ENCODE measurements at regions not wholly inside any gene's neighbourhood (a gene's known extent, or its start where the extent isn't known, plus 50 kb on each side); places are given as distances from the start of the nearest gene placed in this dataset.

DNA sequence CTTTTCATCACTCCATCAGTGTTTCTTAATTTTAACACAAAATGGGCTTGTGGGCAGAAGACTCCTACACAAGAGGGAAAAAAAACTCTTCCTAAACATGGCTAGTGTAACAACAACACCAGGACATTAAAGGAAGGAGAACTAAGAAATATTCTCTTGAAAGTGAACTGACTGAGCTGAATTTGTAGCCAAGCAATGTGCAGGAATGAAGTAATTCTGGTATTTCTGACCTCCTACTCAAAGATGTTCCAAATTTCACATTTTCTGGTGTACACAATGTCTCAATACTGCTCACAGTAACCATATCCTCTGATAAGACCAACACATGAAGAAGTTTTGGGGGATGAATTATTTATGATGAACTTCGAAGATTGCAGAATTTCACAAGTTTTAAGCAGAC, 357.3 kb downstream of the DUSP6 start:
- no peaks in the 10 kb centered on the region for H3K36me3 Mint-ChIP-seq
- no peak for DNase-seq (ENCODE audit: extremely low spot score, unreplicated experiment)
- H3K27me3 Mint-ChIP-seq: no peaks in the 10 kb centered on the region
- no peaks in the 10 kb centered on the region for H3K9me3 Mint-ChIP-seq
- TF ChIP-seq CTCF (conservative IDR thresholded peaks at IDR 0.05): no peak
- H3K27ac Mint-ChIP-seq: no peak overlapping the region
- no peak overlapping the region for H3K4me3 Mint-ChIP-seq
- peaks cover 10% of the 10 kb centered on the region for H3K4me1 Mint-ChIP-seq (ENCODE audit: unreplicated experiment)

DNA sequence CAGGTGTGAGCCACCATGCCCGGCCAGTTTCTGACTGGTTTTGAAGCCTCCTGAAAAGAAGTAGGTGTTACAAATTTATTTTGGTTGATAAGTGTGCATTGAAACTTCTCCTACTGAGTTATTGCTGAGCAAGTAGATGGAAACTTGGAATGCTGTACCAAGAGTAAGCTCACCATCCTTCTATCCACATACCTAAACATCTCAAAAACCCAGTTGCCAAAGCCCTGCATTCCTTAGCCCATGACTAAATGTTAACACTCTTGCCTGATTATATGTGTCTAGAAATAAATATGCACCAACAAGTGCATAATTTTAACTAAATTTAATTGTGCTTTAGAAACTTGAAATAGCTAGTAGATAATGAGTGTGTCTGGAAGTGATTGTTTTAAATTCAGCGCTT, 357.8 kb downstream of the DUSP6 start:
- Mint-ChIP-seq H3K9me3 (no peaks in the 10 kb centered on the region), H3K4me1 (ENCODE audit: unreplicated experiment) (peaks cover 7% of the 10 kb centered on the region), H3K36me3 (no peaks in the 10 kb centered on the region), H3K27me3 (no peaks in the 10 kb centered on the region), H3K4me3 (no peak overlapping the region), H3K27ac (no peak overlapping the region)
- no peak for TF ChIP-seq CTCF (conservative IDR thresholded peaks at IDR 0.05)
- DNase-seq (ENCODE audit: extremely low spot score, unreplicated experiment): no peak

DNA sequence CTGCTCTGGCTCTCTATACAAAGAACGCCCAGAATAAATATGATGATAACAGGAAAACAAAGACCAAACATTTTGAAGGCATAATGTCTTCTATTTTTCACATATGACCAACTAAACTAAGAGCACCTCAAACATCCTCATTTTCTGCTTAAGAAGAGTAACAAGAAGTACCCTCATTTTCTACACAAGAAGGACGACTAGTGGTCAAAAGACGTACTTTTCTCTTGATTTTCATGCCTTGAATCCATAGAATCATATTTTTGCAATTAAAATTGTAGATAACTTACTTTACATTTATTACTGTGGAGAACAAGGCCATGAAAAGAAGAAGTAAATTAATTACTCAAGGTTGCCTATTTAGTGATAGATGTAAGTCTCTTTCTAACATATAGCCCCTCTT, 358.6 kb downstream of the DUSP6 start:
- no peak for DNase-seq (ENCODE audit: extremely low spot score, unreplicated experiment)
- no peak overlapping the region for H3K27ac Mint-ChIP-seq
- TF ChIP-seq CTCF (conservative IDR thresholded peaks at IDR 0.05): peak; percentile 82
- no peak overlapping the region for H3K4me3 Mint-ChIP-seq
- peaks cover 7% of the 10 kb centered on the region for H3K4me1 Mint-ChIP-seq (ENCODE audit: unreplicated experiment)
- no peaks in the 10 kb centered on the region for H3K27me3 Mint-ChIP-seq
- H3K36me3 Mint-ChIP-seq: no peaks in the 10 kb centered on the region
- H3K9me3 Mint-ChIP-seq: no peaks in the 10 kb centered on the region

GRCh38 chr12:88986056-88986455, 366.2 kb downstream of the DUSP6 start:
- Mint-ChIP-seq H3K4me3 (no peak overlapping the region), H3K27me3 (no peaks in the 10 kb centered on the region), H3K27ac (no peak overlapping the region), H3K36me3 (no peaks in the 10 kb centered on the region), H3K4me1 (ENCODE audit: unreplicated experiment) (no peaks in the 10 kb centered on the region), H3K9me3 (no peaks in the 10 kb centered on the region)
- TF ChIP-seq CTCF (conservative IDR thresholded peaks at IDR 0.05): no peak
- no peak for DNase-seq (ENCODE audit: extremely low spot score, unreplicated experiment)

DNA sequence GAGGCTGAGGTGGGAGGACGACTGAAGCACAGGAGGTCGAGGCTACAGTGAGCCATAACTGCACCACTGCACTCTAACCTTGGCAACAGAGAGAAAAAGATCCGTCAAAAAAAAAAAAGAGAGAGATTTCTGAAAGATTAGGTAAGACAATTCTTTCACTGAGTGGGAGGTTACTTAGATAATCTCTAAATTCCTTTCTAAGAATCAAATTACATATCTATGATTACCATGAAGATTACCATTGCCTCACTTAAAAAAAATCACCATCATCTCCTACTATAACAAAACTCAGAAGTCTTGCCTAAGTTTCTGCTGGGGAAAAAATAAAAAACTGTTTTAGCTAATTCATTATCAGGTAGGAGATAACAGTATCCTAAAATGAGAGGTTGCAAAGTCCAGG, 366.7 kb downstream of the DUSP6 start:
- no peak for TF ChIP-seq CTCF (conservative IDR thresholded peaks at IDR 0.05)
- H3K36me3 Mint-ChIP-seq: no peaks in the 10 kb centered on the region
- no peak overlapping the region for H3K4me3 Mint-ChIP-seq
- DNase-seq (ENCODE audit: extremely low spot score, unreplicated experiment): no peak
- H3K27ac Mint-ChIP-seq: no peak overlapping the region
- H3K9me3 Mint-ChIP-seq: no peaks in the 10 kb centered on the region
- no peaks in the 10 kb centered on the region for H3K4me1 Mint-ChIP-seq (ENCODE audit: unreplicated experiment)
- no peaks in the 10 kb centered on the region for H3K27me3 Mint-ChIP-seq

DNA sequence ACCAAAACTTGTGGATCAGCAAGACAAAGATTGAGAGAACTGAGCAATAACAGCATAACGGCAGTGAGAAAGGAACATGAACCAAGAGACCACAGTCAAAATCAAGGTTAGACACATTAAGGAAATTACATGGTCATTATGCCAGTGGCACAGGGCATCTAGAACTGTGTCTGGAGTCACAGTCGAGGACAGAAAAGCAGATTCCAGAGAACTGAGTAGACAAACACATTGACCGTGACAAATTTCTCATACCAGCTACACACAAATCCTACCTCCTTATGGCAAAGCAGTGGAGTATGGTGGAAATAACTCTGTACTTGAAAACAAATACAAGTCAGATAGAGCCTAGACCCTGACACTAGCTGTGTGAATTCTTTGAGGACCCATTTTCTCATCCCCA, 367.3 kb downstream of the DUSP6 start:
- Mint-ChIP-seq H3K27ac (no peak overlapping the region), H3K36me3 (no peaks in the 10 kb centered on the region), H3K4me1 (ENCODE audit: unreplicated experiment) (no peaks in the 10 kb centered on the region), H3K4me3 (no peak overlapping the region), H3K9me3 (no peaks in the 10 kb centered on the region), H3K27me3 (no peaks in the 10 kb centered on the region)
- no peak for DNase-seq (ENCODE audit: extremely low spot score, unreplicated experiment)
- no peak for TF ChIP-seq CTCF (conservative IDR thresholded peaks at IDR 0.05)
